Hepatocyte (in vitro differentiated cells): ENCODE measurements at regions not wholly inside any gene's neighbourhood (a gene's known extent, or its start where the extent isn't known, plus 50 kb on each side); places are given as distances from the start of the nearest gene placed in this dataset.

Experiments
- CTCF ChIP-seq: fragments of 200-600 bp; sonication (generic); IDR thresholded peaks from 2 replicates; pipeline ENCODE4 v1.5.1; 2016; ENCODE audit warnings: antibody characterized with exemption, mild to moderate bottlenecking; ENCODE audit not compliant: poor library complexity
- EZH2 ChIP-seq: fragments of 200-600 bp; sonication (generic); IDR thresholded peaks from 2 replicates; pipeline ENCODE4 v1.6.1; 2016; ENCODE audit warnings: antibody characterized with exemption, mild to moderate bottlenecking, borderline replicate concordance

DNA sequence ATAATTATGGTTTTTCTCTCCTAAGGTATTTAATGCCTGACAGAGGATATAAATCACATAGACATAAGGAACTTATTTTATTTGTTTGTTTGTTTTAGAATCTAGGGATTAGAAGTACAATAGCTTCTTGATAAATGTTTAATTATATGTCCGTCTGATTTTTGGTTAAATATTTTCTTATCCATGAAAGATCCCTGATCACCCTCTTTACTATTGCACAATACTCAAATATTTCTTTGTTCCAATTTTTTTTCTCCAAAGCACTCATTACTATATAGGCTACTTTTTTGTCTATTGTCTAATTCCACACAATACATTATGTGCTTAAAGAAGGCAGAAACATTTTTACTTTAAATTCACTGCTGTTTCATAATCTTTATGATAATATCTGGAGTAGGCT is 875.8 kb downstream of the TDRD15 start:
- no peak for TF ChIP-seq CTCF
- no peak for TF ChIP-seq EZH2
